Kidney tubule cell (primary cell): ENCODE measurements at regions not wholly inside any gene's neighbourhood (a gene's known extent, or its start where the extent isn't known, plus 50 kb on each side); places are given as distances from the start of the nearest gene placed in this dataset.
"Not testable (repeated sequence)": the region's sequence is repeated elsewhere in the genome, so short reads cannot be mapped to it uniquely, and the experiment has no call there.

Source experiments
- DNase-seq: peaks from one replicate; pipeline ENCODE4 v3.0.0-alpha.2; 2018; ENCODE audit warnings: low spot score

DNA sequence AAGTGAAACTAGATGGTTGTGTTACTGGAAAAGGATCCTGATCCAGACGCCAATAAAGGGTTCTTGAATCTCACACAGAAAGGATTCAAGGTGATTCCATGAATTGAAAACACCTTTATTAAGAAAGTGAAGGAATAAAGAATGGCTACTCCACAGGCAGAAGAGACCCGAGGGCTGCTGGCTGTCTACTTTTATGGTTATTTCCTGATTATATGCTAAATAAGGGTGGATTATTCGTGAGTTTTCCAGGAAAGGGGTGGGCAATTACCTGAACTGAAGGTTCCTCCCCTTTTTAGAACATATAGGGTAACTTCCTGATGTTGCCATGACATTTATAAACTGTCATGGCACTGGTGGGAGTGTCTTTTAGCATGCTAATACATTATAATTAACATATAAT is 50.9 kb upstream of the WARS2 start:
- no peak for DNase-seq

DNA sequence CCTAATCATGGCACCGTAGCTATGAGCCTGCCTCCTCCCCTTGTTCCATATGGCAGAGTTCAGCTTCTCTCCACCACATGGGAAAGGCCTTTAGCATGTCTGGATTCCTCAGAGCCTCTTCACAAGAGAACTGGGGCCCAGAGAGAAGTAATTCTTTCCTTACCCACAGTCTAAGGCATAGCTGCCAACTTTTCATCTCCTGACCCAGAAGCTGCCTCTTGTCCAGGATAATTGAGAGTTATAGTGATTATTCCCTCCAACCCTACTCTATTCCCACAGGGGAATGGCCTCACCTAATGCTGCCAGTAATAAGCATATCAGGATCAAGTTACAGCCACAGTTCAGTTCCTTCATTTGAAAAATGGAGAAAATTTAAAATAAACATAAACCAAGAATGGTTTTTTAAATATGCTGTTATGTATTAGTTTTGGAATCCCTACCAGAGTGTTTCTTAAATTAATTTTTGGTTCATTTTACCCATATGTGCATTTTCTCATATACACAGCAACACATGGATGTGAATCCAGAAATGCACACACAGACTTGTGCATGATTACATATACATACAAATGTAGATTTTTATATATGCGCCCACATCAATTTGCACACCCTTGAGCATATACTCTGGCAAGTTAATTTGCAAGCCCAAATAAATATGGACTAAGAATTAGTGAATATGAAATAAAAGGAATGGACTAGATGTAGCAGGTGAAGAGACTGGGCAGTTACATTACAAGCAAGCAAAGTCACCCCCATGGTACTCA is 63.9 kb upstream of the WARS2 start:
- no peak for DNase-seq

DNA sequence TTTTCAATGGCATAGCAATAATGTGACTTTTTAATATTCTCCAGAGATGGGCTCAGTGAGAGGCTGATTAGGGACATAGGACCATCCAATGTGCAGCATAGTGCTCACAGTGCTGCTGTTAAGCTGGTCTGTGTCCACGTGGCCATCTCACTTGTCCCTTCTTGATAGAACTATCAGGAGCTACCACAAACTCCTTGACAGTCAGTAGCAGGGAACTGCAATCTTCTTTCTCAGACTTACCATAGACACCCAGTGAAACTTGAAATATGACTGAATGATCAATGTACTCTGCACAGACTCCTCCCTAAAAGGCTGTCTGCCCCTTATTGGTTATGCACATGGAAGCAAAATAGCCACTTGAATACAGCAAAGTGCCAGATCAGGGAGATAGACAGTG is 64.5 kb upstream of the WARS2 start:
- DNase-seq = no peak

DNA sequence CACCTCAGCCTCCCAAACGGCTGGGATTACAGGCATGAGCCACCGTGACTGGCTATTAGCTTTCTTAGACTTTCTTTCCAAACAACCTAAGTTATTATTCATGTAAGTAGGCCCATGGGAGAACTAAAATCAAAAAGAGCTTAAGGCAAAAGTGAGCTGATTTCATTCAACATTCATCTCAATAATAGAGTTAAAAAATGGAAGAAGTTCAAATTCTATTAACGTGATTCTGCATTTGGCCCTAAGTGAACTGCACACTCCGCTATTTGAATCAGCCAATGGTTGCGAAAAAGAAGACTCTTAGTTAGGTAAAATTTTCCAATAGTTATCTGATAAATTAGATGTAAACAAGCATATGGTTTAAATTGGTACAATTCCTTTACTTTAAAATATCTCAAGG is 68.6 kb upstream of the WARS2 start:
- no peak for DNase-seq

DNA sequence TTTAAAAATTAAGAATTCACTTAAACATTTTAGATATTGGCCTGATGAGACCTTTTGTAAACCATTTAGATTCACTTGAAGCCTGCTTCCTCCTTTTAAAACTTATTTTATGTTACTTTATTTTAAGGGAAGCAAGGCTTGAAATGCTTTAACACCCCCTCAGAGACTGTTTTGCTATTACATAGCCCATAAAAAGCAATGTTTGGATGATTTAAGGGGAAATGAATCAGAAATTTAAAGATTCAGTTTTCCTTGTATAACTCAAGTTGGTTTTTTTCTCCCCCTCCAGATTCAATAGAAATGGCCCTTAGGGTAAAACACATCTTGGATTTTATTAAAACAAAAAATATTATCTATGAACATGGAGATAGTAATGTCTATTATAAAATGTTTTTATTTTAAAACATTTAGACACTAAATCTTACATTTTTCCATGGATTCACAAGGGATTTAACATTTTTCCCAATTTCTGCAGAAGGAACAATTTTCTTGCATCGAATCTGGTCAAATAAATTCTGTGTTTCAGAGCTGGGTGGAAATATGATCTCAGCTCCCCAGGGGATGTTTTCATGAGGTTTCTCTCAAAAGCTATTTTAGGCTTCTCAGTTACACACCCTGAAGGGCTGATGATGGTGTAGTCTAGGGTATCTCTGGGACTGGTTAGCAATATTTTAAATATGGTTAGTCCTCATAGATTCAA is 69.3 kb upstream of the WARS2 start:
- no peak for DNase-seq

DNA sequence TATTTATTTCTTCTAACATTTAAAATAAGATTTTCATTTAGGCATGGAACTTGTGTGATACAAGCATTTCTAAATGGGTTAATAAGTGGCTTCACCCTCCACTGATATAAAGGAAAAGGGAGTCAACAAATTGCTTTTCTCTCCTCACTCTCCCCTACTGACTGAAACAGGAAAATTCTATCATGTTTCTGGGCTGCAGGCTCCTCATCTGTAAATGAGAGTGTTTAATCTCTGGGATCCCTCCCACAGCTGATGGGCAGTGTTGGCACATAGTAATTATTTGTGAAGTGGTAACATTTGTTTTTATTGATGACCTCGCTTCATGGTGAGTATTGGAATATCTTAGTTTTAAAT is 69.8 kb upstream of the WARS2 start:
- DNase-seq = no peak

DNA sequence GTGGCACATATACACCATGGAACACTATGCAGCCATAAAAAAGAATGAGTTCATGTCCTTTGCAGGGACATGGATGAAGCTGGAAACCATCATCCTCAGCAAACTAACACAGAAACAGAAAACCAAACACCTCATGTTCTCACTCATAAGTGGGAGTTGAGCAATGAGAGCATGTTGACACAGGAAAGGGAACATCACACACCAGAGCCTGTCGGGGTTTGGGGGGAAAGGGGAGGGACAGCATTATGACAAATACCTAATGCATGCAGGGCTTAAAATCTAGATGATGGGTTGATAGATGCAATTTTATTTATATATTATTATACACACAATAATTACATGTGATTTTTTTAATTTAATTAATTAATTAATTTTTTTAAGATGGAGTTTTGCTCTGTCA is 72.8 kb upstream of the WARS2 start:
- DNase-seq = not testable (repeated sequence)

DNA sequence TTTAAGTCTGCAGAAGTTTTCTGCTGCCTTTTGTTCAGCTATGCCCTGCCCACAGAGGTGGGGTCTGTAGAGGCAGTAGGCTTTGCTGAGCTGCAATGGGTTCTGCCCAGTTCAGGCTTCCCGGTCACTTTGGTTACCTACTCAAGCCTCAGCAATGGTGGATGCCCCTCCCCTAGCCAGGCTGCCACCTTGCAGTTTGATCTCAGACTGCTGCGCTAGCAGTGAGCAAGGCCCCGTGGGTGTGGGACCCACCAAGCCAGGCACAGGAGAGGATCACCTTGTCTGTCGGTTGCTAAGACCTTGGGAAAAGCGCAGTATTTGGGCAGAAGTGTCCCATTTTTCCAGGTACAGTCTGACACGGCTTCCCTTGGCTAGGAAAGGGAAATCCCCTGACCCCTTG is 74.5 kb upstream of the WARS2 start:
- not testable (repeated sequence) for DNase-seq

DNA sequence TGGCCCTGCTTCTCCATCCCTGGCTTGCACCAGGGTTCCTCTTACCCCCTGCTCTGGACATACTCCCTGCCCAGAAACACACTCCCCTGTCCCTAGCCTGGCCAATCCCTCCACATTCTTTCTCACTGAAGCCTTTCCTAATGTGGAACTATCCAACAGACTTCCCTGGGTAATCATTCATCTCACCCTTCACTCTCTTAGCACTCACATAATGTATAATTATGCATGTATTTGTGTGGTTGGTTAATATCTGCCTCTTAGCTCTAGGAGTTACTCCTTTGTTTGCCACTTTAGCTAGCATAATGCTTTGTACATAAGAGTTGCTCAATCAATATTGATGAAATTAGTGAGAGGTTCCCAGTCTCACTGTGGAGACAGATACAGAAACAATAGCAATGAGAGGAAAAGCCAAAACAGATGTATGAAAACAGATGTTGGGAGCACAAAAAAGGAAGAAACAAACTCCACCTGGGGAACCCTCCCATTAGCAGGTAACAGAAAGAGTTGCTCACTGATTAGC is 76.9 kb upstream of the WARS2 start:
- DNase-seq = no peak

DNA sequence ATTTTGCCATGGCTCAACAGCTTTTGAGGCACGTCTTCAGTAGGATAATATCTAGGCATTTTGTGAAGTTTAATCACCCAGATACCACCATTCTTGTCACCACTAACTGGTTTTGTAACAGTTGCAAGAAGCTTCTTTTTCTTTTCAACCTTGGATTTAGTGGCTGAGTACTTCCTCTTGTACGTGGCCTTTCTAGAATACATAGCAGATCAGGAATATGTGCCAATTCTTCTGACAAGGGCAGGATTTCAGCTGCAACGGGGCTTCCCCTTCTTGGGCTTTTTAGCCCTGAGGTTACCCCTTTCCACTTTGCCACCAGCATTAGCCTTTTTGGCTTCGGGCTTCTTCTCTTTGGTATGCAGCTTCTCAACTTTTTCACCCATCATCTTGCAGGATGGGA is 79.3 kb upstream of the WARS2 start:
- DNase-seq = no peak

DNA sequence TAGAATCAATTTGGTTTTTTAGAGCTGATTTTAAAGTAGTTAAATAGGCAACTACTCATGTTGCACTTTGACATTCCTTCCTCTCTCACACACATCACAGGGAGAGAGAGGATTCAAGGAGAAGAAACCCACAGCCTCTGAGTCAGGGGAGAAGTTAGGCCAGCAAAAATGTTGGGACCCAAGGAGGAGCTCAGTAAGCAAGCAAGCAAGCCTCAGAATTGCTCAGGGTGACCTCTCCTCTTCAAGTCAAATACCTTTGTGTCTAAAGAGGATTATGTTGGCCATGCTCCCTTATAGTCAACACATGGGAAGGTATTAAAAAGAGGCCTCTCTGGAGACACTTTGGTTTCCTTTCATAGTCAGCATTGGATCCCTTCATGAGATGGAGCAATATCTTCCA is 80.5 kb upstream of the WARS2 start:
- peak; percentile 56 for DNase-seq

DNA sequence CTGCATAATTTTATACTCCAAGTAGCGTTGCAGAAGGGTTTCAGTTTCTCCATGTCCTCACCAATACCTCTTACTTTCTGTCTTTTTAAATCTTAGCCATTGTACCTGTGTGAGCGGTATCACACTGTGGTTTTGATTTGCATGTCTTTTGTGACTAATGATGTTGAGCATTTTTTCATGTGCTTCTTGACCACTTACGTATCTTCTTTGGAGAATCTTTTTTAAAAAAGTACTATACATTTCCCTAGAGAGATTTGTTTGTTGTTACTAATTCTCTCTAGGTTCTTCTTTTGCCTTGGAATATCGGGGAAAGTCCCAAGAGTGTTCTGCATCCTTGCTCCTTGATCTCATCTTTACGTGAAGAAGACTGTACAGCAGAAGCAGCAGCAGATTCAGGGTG is 81.8 kb upstream of the WARS2 start:
- no peak for DNase-seq

DNA sequence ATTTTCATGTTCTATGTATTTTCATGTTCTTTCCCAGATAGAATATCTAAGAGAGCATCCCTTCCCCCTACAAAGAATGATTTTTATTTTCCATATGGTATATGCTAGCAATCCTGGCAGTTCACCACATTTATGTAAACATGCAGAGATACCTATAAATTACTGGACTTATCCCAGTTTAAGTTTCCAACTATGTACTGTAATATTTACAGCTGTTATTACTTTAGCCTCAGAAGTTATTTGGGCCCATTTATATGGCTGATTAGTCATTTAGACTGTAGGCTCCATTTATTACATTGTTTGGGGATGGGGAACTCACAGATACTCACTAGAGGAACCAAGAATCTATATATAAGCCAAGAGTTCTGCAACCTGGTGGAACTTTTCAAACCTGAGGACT is 84.8 kb upstream of the WARS2 start:
- DNase-seq = no peak

DNA sequence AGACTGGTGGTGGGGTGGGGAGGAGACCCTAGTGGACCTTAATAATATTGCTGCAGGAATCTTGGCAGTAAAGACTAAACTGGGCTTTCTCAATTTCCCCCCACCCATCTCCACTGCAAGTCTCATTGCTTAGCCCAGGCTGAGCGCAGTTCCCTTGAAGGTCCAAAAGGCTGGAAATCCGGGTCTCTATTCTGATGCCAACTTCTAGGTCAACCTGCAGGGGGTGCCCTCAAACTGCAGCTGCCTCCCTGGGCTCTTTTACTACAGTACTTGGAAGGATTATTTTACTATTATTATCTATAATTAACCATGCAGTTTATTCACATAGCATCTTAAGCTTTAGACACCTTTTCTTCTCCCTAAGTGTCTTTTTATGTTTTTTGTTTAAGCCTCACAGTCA is 85.4 kb upstream of the WARS2 start:
- no peak for DNase-seq

DNA sequence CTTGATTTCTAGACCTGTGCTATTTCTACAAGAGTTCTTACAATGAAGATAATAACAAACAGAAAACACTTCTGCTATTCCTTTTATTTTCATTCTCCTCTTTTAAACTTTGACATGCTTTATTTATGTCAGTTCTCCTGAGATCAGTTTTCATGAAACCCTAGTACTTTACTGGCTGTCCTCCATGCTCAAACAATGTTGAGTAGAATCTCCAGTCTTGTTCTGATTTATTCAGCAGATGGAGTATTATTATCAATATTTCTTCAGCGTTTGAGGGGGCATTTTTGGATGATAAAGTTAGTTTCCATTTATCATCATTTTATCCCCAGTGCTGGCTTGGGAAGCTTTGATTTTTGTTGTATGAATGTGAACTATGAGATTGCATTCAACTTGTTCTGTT is 85.9 kb upstream of the WARS2 start:
- no peak for DNase-seq

DNA sequence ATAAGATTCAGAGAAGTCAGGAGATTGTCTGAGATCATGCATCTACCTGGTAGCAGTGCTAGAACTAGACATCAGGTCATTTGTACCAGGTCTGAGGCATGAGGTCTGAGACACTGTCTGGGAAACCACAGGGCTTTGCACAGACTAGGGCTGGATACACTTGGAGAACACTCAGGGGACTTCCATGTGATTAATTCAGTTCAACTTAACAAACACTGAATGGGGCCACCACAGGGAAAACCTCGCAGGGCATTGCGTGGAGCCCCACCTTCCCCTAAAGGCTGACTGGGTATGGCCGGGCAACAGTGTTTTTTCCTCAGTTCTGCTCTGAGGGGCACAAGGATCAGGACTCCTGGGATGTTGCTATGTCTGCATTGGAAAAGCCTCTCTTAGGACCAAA is 86.5 kb upstream of the WARS2 start:
- DNase-seq = peak; percentile 69

DNA sequence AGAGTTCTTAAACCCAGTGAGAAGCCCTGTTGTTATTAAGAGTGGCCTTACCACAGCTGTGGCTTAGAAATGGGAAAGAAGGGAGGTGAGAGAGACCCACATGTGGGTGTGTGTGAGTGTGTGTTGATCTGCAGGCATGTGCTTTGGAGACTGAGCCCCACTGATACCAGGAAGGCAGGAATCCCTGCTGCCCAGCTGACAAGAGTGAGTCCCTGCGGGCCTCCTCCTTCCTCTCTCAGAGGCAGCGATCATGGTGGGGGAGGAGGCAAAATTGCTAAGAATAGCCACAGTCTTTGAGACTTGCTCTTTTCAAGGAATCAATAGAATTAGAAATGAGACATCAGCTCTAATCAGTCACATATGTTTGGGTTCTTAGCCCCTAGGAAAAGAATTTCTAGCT is 87.0 kb upstream of the WARS2 start:
- no peak for DNase-seq

DNA sequence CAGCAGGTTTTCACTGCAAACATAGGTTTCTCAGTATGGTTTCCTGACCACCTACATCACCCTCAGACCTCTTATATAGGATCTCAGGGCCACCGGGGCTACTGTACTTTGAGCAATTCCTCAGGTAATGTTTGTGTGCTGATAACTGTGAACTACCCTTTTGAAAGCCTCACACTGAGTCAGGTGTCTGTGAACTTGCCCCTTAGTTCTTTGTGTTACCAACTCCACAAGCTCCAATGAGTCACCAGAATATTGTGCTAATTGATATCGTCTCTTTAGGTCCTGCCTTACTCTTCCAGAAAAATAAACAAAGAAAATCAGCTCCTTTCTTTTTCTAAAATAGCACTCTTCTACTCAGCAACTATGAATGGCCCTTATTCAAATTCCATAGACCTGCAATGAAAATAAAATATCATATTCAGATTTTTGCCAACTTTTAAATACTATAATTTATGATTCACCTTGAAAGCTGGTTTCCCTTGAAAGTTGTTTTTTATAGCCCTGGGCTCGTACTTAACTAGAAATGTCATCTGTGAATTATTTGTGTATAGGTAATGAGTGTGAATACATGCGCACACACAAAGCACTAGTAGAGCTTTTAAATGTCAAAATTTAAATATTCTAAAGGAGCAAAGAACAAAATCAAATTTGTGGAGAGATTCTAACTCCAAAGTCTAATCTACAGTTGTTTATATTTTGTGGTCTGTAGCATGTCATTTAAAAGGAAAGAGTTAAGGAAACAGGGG is 88.1 kb upstream of the WARS2 start:
- peak; percentile 32 for DNase-seq

DNA sequence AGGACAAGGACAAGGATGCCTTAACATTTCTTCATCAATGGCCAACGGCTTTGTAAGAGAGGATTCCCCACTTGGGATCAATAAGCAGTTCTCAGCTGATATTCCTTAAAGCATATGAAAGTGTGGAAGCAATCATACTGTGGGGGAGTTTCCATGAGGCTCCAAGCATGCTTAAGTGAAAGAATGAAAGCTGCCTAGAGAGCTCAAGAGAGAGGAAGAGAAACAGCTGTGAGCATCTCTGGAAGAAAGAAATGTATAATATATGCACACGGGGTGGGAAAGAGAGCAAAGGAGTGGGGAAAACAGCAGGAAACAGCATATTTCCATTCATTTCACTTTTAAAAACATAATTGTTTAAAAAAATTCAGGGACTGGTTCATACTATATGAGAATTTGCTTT is 94.7 kb upstream of the WARS2 start:
- DNase-seq = no peak

DNA sequence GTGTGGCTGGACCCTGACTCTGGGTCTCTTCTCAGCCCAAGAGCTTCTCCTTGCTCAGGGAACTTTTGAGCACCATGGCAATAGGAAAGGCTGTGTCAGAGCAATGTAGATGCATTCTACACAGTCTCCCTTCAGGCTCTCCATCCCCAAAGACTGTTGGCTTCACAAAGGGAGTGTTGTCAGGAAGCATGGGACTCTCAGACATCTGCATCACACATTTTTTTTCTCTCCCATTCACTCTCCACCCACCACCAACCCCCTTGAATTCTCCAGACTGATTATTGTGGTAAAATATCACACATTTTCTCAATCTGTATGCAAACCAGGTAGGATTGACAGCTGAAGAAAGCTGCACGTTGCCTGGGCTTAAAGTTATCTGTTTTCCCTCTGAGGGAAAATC is 105.4 kb upstream of the WARS2 start:
- no peak for DNase-seq

DNA sequence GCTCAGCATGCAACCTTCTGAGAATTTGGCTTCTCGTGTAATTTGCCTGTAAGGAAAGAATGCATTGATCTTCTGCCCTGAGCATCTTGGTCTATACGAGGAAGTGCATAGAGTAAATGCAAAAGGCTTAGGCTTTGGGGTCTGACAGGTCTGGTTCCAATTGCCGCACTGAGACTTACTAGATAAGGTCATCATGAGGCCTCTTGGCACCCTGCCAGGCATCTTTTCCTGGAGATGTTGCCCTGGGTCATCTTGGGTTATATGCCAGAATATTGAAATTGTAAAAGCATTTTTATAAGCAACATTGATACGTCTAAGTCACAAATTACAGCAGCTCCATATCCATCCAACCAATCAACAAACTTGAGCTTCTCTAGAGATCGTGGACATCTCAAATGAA is 108.8 kb upstream of the WARS2 start:
- DNase-seq = no peak

DNA sequence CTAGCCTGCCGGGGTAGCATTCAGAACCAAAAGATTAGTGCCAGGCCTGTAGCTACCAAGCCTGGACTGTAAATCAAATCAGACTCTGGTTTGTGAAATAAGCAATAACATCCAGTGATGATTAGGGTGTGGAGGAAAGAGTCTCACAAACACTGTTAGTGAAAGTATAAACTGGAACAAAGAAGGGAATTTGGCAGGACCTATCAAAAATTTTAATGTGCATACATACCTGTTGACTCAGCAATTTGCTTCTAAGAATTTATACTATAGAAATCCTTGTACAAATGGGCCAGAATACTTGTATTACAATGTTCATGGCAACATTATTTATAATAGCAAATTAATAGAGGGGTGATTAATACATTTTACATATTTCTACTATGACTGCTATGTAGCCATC is 109.8 kb upstream of the WARS2 start:
- no peak for DNase-seq

DNA sequence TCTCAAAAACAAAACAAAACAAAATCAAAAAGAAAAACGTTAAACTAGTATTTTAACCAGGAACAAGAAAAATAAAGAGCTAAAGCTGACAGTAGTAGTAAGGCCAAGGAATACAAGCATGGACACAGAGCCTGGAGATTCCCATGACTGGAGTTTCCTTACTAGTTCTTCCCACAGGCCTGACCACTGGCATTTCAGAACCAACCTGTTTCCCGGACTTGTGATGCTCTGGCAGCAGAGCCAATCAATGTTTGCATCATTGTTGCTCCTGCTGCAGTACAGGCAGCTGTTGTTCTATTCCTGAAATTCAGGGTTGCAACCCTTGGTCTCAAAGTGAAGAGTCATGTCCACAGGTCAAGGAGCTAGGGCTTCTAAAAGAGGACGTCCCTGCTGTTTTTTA is 111.3 kb upstream of the WARS2 start:
- no peak for DNase-seq
